K562 (cell line): ENCODE measurements at regions not wholly inside any gene's neighbourhood (a gene's known extent, or its start where the extent isn't known, plus 50 kb on each side); places are given as distances from the start of the nearest gene placed in this dataset.

Experiments used
- BMI1 ChIP-seq: fragments of 150-350 bp; IDR thresholded peaks from 2 replicates; pipeline ENCODE4 v1.6.1; 2014; ENCODE audit warnings: low read length
- DACH1 ChIP-seq: fragments of 450-650 bp; IDR thresholded peaks from 2 replicates; pipeline ENCODE4 v1.6.1; 2018; ENCODE audit not compliant: partially characterized antibody
- GABPB2 ChIP-seq: fragments of 250-450 bp; sonication (Bioruptor Pico); conservative IDR thresholded peaks from 2 replicates; pipeline ENCODE4 v1.5.1; 2021; ENCODE audit warnings: mild to moderate bottlenecking
- GATA2 ChIP-seq: sonication (generic); formaldehyde crosslinking; IDR thresholded peaks from 2 replicates; pipeline ENCODE4 v1.4.0; 2020; ENCODE audit warnings: mild to moderate bottlenecking, missing genetic modification reagents
- KLF10 ChIP-seq: fragments of 250-450 bp; sonication (Bioruptor Pico); IDR thresholded peaks from 2 replicates; pipeline ENCODE4 v1.6.1; 2021; ENCODE audit warnings: matching md5 sums
- MCM7 ChIP-seq, 2 experiments: fragments of 450-650 bp; IDR thresholded peaks; 2 replicates each; pipeline ENCODE4 v1.6.1; 2016 to 2018
- MXI1 ChIP-seq: IDR thresholded peaks from 2 replicates; pipeline ENCODE4 v1.6.1; 2011; ENCODE audit warnings: low read depth, mild to moderate bottlenecking, improper control_type of control experiment, low read length
- POLR2AphosphoS5 ChIP-seq: IDR thresholded peaks from 2 replicates; pipeline ENCODE4 v1.6.1; 2011; ENCODE audit warnings: mild to moderate bottlenecking, low read depth, low read length, moderate library complexity; ENCODE audit not compliant: control insufficient read depth, insufficient read depth
- POLR2G ChIP-seq: fragments of 200-400 bp; formaldehyde crosslinking; IDR thresholded peaks from 2 replicates; pipeline ENCODE4 v1.6.1; 2017; ENCODE audit warnings: low read depth, mild to moderate bottlenecking, antibody characterized with exemption, low read length, moderate library complexity
- ZFX ChIP-seq: sonication (generic); formaldehyde crosslinking; IDR thresholded peaks from 2 replicates; pipeline ENCODE4 v1.8.0; 2022; ENCODE audit warnings: mild to moderate bottlenecking, missing genetic modification reagents, moderate library complexity
- ZNF224 ChIP-seq: sonication (generic); formaldehyde crosslinking; IDR thresholded peaks from 2 replicates; pipeline ENCODE4 v1.8.0; 2022; ENCODE audit warnings: mild to moderate bottlenecking, missing genetic modification reagents
- ZNF830 ChIP-seq: fragments of 250-450 bp; sonication (Bioruptor Pico); IDR thresholded peaks from 2 replicates; pipeline ENCODE4 v1.5.0; 2021; ENCODE audit warnings: mild to moderate bottlenecking
- TF ChIP-seq, protein P1 (sequence below): fragments of 250-450 bp; sonication (Bioruptor Pico); IDR thresholded peaks from 2 replicates; pipeline ENCODE4 v1.5.0; 2021; ENCODE audit warnings: mild to moderate bottlenecking, borderline replicate concordance
- TF ChIP-seq, protein P2 (sequence below), 2 experiments: fragments of 450-650 bp; conservative IDR thresholded peaks; 2 replicates each; pipeline ENCODE4 v1.6.1; 2017; ENCODE audit warnings: mild to moderate bottlenecking in 2 of 2, moderate library complexity in 2 of 2
- TF ChIP-seq, protein P3 (sequence below): fragments of 250-450 bp; sonication (Bioruptor Pico); IDR thresholded peaks from 2 replicates; pipeline ENCODE4 v1.8.0; 2021; ENCODE audit warnings: mild to moderate bottlenecking, moderate library complexity

DNA sequence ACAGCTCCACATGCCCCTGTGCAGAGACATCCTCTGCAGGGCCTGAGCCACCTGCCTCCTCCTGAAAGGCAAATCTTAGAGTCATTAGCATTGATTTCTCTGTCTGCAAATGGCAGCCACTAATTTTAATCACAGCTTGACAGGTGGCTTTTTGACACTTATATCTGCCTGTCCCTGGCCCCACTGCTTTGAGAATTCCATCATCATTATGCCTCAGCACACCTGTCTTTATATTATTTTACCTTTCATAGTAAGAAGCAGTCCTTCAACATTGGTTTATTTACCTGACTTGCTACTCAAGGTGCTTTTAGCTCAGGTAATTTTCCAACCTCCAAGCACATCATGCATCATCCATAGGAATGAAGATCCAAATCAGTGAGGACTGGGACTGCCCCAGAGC lies 451.3 kb downstream of the MTRR start (continued):
- TF ChIP-seq DACH1 (no peak), ZFX (no peak), BMI1 (no peak), ZNF224 (CRISPR knock-in tag) (no peak), MXI1 (no peak), MCM7 (IDR thresholded peaks at IDR 0.05) (no peak), POLR2G (no peak), GATA2 (CRISPR knock-in tag) (no peak), GABPB2 (CRISPR knock-in tag) (no peak), ZNF830 (CRISPR knock-in tag) (no peak), KLF10 (CRISPR knock-in tag) (no peak), POLR2AphosphoS5 (no peak)
- TF ChIP-seq, protein P1, sequence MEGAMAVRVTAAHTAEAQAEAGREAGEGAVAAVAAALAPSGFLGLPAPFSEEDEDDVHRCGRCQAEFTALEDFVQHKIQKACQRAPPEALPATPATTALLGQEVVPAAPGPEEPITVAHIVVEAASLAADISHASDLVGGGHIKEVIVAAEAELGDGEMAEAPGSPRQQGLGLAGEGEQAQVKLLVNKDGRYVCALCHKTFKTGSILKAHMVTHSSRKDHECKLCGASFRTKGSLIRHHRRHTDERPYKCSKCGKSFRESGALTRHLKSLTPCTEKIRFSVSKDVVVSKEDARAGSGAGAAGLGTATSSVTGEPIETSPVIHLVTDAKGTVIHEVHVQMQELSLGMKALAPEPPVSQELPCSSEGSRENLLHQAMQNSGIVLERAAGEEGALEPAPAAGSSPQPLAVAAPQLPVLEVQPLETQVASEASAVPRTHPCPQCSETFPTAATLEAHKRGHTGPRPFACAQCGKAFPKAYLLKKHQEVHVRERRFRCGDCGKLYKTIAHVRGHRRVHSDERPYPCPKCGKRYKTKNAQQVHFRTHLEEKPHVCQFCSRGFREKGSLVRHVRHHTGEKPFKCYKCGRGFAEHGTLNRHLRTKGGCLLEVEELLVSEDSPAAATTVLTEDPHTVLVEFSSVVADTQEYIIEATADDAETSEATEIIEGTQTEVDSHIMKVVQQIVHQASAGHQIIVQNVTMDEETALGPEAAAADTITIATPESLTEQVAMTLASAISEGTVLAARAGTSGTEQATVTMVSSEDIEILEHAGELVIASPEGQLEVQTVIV (CRISPR knock-in tag), result no peak
- TF ChIP-seq, protein P2, sequence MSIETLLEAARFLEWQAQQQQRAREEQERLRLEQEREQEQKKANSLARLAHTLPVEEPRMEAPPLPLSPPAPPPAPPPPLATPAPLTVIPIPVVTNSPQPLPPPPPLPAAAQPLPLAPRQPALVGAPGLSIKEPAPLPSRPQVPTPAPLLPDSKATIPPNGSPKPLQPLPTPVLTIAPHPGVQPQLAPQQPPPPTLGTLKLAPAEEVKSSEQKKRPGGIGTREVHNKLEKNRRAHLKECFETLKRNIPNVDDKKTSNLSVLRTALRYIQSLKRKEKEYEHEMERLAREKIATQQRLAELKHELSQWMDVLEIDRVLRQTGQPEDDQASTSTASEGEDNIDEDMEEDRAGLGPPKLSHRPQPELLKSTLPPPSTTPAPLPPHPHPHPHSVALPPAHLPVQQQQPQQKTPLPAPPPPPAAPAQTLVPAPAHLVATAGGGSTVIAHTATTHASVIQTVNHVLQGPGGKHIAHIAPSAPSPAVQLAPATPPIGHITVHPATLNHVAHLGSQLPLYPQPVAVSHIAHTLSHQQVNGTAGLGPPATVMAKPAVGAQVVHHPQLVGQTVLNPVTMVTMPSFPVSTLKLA (conservative IDR thresholded peaks at IDR 0.05), result no peak
- TF ChIP-seq, protein P3, sequence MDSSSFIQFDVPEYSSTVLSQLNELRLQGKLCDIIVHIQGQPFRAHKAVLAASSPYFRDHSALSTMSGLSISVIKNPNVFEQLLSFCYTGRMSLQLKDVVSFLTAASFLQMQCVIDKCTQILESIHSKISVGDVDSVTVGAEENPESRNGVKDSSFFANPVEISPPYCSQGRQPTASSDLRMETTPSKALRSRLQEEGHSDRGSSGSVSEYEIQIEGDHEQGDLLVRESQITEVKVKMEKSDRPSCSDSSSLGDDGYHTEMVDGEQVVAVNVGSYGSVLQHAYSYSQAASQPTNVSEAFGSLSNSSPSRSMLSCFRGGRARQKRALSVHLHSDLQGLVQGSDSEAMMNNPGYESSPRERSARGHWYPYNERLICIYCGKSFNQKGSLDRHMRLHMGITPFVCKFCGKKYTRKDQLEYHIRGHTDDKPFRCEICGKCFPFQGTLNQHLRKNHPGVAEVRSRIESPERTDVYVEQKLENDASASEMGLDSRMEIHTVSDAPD, result no peak
